ENCODE measurements at regions not wholly inside any gene's neighbourhood (a gene's known extent, or its start where the extent isn't known, plus 50 kb on each side); places are given as distances from the start of the nearest gene placed in this dataset.

DNA sequence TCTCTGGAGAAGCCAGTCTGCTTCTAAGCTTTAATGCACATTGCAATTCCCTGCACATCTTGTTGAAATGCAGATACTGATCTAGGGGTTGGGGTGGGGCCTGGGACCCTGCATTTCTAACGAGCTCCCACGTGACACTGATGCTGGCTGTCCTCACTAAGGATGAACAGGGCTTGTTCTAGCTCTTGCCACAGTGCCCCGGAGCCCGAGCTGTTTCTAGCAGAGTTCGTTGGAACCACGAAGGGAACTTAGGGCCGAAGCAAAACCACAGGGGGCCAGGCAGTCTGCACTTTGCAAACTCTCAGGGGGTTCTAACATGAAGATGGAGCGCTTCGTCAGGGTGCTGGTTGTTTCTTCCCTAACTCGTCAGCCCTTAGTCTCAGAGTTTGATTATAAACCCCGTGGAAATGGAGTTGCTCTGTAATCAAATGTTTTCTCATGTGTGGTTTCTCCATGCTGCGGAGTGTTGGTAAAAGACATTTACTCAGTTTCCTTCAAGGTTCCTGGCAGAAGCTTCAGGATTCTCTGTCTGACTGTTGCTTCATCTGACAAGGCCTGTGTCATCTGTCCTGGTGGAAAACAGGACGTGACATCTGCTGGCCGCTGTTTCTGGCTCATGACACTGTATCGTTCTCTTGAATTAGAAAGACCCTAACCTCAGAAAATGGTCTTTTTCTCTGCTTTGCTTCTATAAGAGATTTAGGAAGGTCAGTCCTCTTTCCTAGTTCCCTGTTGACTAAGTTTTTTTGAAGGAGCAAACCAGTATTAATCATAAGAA, 221.5 kb downstream of the TEX29 start:
- no peak for DNase-seq

DNA sequence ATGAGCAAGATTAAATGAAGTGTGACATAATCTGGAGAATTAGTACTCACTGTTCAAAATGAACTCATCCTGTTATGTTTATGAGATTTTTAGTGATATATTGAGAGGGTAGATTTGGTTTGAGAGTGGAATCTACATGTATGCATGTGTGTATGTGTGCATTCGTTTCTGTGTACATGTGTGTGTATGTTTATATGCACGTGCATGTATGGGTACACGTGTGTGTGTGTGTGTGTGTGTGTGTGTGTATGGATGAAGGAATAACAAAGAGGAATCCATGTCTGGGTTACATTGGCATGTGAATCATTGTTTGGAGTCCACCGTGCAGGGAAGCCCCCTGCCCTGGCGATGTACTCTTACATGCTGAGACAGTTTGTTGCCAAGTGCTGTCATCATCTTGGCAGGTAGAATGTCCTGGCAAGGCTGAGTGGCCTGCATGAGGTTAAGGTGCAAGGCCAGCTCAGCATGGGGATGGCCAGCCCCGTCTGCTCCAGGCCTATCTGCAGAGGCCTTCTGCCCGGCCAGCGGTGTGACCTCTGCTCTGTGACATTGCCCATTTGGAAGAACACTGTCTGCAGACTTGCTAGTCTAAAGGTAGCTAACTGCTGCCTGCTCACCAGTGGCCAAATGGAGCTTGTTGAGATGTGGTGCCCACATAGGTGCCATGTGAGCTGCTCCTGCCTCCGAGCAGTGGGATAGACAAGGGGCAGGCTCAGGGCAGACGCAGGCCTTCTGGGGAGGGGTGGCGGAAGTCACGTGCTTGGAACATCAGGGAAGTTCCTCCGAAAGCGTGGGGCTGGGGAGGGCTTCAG, 222.3 kb downstream of the TEX29 start:
- no peak for DNase-seq

DNA sequence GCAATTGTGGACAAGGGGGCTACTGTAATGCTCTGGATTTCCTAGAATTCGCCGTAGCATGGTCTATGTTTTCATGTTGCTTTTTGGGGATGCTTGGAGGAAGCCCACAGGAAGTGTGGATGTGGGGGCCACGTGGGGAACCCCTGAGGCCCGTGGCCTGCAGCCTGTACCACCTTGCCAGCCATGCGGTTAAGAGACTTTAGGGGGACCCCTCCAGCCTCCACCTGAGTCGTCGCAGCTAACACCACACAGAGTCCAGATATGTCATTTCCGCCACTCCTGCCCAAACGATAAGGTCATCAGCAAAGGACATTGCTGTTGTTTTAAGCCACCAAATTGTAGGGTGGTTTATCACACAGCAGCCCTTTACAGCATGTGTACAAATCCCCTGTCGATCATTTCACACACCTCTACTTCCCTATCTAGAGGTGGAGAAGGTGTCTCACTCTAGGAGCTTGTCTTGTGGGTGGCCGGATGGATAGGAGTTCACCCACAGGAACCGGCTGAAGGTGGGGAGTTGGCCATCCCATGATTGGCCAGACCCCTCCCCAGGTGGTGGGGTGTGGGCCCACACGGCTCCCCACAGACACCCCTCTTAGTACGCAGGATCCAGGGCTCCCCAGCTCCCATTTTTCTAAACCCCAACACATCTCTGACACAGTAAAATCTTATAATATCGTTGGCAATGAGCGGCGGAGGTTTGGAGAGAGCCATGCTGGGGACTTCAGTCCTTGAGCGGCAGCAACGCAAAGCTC, 226.7 kb downstream of the TEX29 start:
- no peak for DNase-seq

DNA sequence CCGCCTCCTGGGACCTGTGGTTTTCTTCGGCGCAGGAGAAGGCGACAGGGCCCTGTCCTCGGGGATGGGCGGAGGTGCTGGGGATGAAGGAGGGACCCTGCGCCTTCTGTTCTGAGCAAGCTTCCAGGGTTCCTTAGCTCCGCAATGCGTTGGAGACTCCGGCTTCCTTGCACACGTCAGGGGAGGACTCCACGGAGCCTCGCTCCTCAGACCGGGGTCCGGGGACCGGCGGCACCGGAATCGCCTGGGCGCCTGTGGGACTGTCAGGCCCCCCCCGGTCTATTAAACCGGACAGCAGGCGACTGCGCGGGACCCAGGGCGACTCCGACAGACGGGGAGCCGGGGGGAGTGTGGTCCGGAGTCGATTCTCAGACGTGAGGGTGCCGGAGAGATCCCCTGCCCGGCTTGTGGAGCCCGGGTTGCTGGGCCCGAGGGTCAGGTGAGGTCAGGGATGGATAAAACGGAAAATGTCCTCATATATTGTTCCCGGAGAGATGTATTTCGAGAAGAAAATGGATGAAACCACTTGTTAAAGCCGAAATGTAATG, 227.4 kb downstream of the TEX29 start:
- DNase-seq = no peak

DNA sequence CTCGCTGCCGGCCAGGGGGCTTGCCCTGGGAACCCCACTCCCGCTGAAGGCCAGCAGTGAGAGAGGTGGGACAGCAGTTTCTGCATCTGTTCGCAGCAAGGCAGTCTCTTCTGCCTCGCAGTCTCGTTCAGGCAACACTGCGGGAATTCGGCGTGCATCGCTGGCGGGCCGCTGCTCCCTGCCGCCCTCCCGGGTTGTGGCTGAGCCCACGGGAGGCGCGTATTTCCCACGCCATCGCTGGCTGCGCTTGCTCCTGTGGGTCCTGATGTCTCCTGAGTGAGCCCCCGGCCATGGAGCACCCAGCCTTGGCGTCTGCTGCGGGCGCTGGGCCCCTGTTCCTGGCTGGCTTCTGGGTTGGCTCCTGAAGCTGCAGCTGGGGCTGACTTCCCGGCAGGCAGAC, 227.9 kb downstream of the TEX29 start:
- no peak for DNase-seq

DNA sequence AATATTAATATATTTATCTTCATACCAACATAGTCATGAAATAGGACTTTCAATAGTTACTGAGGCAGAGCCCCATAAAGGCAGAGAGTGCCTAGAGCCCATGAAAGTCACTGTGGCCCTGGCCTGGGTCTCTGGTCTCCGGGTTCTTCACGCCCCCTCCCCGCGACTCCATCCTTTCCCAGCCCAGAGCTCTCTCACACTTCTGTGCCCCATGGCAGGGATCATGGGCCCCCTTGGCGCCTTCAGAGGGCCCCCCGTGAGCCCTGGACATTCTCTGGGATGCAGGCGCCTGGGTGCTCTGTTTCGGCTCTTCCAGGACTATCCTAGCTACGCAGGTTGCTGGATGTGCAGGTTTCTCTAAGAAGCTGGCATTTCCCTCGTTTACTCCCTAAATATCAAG, 228.4 kb downstream of the TEX29 start:
- no peak for DNase-seq

DNA sequence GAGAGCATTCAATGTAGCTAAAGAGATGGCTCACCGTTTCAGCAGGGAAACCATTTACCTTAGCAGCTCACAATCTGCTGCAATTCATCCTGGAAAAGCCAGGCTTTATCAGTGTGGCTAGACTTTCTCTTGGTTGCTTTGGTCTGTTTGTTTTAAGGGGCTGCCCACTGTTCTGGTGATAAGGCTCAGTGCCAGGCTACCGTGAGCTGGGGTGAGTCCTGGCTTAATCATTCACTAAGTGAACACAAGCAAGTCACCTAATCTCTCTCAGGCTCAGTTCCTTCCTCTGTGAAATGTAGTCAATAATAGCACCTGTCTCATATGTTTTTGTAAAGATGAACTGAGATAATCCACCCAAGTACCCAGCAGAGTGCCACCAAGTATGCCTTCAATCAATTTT, 229.0 kb downstream of the TEX29 start:
- no peak for DNase-seq

DNA sequence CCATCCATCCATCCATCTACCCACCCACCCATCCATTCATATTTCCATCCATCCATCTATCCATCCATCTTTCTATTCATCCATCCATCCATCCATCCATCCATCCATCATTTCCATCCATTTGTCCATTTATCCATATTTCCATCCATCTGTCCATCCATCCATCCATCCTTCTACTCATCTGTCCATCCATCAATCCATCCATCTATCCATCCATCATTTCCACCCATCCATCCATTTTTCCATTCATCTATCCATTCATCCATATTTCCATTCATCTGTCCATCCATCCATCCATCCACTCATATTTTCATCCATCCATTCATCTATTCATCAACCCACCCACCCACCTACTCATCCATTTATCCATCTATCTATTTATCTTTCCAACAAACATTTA, 229.6 kb downstream of the TEX29 start:
- no peak for DNase-seq

DNA sequence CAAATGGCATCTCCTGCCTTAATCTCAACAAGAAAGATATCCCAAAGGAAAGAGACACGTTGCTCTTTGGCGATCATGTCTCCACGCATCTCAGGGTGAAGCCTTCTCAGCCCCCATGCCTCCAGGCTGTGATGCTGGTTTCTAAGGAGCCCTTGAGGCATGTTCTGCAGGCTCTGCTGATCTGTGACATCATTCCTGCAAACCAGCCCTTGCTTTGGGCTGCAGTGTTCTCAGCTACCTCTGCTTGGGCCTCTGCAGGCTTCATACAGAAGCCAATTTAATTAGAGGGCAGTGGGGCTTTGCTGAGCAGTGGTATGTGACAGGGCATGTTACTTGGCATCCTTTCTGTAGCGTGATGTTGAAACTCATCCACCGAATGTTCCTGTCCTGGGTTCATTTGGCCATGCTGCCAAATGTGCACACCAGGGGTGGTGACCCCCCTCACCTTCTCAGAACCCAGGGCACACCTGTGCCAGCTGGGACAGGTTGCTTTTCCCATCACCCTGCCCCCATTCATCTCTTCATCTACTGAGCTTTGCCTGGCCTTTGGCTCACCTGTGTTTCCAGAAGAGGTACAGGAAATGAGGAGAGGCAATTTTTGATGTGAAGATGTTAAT, 230.9 kb downstream of the TEX29 start:
- no peak for DNase-seq

DNA sequence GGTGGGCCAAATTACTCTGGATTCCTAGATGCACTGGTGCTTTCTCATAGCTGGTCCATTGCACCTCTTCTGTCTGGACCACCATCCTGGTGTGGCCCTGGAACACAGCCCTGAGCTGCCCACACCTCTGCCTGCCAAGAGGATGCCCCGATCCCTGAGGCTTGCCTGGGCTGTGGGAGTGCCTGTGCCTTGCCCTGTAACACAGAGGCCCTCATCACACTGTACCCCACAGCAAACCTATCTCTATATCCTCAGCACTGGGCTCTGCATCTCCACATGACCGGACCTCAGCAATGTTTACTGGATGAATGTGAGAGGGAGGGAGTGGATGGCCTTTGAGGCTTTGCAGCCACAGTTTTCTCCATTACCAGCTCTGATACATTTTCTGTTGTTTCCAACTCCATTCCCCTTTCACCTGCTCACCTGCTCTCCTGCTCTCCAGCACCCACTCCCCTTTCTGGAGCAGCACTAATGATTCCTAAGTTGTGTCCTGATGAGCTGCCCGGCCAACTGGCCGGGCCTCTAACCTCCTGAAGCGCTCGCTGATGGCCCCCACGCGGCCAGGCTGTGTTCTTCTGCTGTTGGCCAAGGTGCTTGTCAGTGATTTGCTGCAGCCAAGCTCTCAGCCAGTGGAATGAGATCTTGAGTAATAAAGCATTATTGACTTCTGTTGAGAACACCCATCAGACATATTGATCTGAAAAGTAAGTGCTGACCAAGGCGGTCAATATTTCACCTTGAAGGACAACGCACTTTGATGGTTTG, 232.6 kb downstream of the TEX29 start:
- no peak for DNase-seq

DNA sequence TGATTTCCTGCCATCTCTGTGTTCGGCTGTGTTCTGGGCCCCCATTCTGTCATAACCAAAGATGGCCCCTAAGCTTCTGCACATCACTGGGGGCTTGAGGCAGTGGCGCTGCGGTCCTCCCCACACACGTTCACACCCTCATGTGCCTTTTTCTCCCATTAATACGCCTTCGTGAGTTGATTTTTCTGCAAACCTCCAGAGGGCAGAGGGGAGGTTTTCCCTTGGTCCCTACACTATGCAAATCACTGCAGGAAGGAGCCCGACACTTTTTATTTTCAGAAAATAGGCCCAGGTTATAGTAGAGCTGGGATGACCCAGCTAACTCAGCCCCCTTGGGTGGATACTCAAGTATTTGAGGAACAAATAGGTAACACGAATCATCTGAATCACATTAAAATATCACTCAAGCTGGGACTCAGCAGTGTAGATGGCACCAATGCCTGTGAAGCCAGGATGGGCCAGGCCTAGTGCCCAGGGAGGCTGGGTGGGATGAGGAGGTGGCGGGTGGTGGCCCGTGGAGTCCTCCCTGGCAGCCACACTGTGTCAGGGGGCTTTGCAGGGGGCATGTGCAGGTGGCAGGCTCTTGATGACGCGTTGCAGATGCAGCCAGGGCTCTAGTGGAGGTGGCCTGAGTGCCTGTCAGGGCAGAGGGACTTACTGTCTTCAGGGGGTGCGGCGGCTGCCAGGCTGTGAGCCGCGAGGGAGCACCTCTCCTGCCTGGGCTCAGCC, 234.3 kb downstream of the TEX29 start:
- DNase-seq = no peak

DNA sequence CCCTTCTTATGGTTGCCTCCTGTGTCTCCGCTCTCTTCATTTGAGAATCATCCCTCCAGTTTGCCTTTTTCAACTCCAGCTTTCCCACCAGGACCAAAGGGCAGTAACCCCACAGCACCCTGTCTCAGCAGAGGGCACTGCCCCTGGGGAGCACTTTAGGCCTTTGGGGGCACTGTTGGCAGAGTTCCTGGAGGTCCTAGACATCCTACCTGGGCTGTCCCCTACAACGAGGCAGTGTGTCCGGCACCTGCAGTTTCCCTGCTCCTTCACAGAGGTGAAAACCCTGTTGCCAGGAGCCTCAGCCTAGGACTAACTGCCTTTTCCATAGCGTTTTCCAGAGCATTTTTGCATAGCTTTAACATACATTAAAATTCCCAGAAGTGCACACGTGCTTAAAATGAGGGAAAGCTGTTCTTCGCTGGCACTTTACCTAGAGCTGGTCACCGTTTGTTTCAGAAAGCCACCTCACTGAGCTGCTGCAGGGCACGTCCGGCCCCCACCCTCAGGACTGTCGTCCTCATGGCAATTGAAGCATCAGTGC, 234.9 kb downstream of the TEX29 start:
- no peak for DNase-seq

DNA sequence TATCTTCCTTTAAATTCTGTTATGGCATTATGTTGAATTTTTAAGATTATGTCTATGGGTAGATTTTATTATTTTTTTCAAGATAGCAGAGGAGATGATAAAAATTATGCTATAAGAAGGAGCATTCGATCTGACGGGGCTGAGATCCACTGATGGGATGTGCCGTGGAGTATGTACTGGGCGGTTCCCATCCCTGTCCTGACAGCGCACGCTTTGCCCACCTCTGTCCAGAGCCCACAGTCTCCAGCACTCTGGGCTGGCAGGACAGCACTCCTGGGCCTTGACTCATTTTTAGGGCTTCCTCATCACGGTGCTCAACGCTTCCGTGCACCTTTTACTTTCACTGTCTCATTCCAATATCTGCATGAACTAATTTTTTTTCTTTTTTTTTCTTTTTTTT, 235.5 kb downstream of the TEX29 start:
- DNase-seq = no peak

DNA sequence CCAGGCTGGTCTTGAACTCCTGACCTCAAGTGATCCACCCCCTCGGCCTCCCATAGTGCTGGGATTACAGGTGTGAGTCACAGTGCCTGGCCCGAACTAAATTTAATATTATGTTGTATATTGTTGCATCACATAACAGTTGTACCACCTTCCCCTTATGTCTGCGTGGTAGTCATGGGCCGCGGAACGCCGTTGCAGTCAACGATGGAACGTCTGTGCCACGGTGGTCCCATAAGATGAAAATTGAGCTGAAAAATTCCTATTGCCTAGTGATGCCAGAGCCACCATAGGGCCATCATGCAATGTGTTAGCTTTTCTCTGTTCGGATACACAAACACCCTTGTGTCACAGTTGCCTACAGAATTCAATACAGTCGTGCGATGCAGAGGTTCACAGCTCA, 236.1 kb downstream of the TEX29 start:
- no peak for DNase-seq

DNA sequence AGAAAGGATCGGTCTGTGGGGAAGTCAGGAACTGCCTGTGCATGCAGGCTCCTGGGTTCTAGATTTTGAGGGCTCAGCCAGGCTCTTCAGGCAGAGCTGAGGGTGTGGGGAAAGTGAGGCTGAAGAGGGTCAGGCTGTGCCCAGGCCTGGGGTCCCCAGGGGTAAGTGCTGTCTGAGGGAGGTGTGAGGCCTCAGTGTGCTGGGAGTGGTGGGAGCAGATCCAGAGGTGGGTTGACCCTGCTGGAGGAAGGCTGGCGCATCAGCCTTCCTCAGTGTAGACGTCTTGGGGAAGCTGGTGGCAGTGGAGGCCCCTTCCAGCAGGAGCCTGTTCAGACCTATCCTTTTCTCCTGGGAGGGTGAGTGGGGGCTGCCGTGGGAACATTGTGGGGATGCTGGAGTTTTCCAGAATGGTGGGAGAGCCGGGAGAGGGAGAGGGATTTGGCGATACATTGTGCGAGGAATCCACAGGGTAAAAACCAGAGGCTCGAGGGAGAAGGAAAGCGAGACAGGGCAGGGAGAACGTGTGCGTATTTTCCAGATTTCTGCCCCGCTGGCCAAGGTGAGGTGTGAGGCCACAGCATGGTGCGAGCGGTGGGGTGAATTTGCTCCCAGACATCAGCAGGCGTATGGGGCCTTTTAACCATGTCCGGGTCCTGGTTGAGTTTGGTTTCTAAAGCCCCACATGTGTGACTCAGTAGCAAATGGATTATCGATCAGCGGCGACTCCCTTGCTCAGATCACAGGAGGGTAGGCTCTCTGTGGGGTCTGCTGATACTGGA, 237.7 kb downstream of the TEX29 start:
- DNase-seq = no peak

DNA sequence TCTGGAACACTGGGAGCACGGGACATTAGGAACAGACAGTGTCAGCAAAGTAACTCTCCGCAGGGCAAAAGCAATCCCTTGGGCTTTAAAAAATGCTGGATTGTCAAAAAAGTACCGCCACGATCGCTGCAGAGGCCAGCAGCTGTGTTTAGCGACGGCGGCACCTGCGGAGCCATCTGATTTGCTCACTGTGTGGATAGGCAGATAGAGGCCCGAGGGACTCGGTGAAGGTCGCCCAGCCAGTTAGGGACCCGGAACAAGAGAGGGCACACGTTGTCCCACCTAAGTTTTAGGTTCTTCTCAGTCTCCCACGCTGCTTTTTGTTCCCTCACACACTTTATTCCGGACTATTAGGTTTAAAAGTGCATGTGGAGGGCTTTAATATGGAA, 238.3 kb downstream of the TEX29 start:
- DNase-seq = no peak

DNA sequence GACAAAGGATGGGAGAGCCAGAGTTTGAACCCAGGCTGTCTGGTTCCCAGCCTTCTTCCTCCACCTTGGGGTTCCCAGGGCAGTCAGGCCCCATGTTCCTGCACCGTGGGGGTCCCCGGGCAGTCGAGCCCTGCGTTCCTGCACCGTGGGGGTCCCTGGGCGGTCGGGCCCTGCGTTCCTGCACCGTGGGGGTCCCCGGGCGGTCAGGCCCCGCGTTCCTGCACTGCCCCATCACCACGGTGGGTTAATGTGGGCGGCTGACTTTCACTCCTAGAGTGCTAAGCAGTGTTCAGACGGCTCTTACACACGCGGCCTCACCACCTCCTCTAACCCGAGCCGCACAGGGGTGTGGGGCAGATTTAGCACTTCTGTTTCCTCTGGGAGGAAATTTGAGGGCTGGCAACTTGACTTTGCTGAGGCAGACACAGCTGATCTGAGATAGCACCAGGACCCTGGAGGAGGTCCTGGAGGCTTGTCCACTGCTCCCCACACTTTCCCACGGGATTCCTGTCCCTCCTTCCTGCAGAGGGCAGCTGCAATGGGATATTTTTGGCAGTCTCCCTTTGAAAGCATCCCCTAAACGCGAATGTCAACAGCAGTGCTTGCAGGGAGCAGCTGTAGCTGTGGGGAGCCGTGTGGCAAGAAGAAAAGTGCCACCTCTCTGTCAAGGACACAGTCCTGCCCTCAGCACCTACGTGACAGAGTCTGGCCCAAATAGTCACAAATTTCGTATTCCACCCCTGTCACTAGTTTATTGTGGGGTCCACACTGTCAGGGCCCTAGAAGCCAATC, 239.4 kb downstream of the TEX29 start:
- no peak for DNase-seq

DNA sequence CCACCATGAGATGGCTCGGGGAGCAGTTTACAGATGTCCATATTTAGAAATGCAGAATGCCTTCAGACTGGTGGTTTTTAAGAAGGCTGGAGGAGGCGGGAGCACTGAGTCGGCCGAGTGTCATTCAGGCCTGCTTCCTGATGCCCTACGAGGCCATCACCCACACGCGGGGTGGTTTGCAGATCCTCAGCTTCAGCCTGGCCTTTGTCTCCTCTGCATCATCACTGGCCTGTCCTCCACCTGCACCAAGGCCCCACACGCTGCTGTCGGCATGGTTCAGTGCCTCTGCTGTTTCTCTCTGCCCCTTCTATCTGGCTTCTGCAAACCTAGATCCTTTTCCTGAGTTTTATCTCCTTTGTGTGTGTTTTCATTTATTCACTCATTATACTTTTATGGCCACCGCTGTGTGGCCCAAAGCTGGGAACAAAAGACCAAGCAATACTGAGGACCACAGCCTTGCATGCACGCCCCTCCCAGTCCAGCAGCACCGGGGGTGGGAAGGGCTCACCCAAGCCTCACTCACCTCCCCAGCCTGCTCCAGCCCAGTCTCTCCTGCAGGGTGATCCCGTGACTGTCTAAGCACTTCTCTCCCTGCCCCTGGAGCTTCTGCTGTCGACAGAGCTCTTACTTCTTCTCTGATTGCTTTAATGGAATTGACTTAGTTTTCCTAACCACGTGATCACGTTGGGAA, 240.8 kb downstream of the TEX29 start:
- DNase-seq = no peak

DNA sequence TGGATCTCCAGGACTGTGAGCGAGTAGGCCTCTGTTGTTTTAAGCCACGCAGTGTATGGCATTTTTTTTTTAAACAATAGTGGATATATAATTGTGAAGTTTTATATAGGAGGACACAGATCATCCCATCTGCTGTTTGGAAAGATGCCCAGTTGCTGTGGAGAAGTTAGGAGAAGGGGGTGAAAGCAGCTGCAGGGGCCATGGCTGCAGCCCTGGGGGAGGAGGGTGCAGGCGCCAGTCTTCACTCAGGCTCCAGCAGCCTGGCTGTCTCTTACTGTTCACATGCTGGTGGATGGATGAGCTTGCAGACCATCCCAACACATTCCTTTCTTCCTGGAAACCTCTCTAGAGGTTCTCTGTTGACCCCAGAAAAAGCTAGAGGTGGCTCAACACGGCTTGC, 242.3 kb downstream of the TEX29 start:
- no peak for DNase-seq

Measured in NCI-H2171 (cell line).